ENCODE measurements at regions not wholly inside any gene's neighbourhood (a gene's known extent, or its start where the extent isn't known, plus 50 kb on each side); places are given as distances from the start of the nearest gene placed in this dataset.

DNA sequence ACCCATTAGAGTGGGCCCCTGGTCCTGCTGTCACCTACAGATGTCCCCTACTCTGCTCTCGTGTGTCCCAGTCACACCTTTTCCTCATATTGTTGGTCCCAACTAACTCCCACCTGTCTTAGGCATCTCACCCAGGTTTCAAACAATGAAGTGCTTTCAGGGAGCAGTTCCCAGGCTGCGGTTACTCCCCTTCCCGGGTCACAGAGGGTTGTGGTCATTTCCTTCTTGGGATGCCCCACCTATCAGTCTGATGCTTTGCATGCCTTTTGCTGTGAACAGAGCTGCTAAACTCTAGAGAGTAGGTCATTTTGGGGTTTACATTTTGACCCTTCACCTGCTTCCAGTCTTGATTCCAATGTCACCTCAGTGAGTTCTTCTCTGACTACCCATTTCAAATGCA is 181.6 kb downstream of the CDC5L start:
- intact Hi-C loops (cut with DNase I, micrococcal nuclease) = no loop called here
- Histone ChIP-seq H3K9me3 (no peaks in the 10 kb centered on the region), H3K4me1 (ENCODE audit: low read depth) (no peaks in the 10 kb centered on the region), H3K36me3 (ENCODE audit: low read depth) (no peaks in the 10 kb centered on the region), H3K4me3 (no peak overlapping the region)
- TF ChIP-seq, protein P1, sequence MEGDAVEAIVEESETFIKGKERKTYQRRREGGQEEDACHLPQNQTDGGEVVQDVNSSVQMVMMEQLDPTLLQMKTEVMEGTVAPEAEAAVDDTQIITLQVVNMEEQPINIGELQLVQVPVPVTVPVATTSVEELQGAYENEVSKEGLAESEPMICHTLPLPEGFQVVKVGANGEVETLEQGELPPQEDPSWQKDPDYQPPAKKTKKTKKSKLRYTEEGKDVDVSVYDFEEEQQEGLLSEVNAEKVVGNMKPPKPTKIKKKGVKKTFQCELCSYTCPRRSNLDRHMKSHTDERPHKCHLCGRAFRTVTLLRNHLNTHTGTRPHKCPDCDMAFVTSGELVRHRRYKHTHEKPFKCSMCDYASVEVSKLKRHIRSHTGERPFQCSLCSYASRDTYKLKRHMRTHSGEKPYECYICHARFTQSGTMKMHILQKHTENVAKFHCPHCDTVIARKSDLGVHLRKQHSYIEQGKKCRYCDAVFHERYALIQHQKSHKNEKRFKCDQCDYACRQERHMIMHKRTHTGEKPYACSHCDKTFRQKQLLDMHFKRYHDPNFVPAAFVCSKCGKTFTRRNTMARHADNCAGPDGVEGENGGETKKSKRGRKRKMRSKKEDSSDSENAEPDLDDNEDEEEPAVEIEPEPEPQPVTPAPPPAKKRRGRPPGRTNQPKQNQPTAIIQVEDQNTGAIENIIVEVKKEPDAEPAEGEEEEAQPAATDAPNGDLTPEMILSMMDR (IDR thresholded peaks at IDR 0.05) = no peak
- ATAC-seq (no peak), DNase-seq (no peak)

DNA sequence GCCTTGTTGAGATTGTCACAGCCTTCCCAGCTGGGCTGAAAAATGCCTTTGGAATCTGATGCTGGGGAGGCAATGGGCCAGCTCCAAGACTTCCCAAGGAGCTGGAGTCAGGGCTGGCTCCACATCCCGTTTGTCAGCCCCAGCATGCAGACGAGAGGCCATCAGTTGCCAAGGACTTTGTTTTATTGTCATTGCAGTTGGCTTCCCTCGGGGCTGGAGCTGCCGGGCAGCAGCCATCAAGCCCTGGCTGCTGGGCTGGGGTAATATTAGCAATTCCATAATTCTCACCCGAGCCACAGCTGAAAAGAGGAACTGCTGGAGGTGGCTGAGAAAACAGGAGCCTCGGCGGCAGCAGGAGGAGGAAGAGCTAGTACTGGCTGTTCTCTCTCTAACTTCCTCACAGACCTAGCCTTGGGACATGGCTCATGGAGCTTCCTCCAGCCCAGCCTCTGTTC is 182.5 kb downstream of the CDC5L start:
- no peaks in the 10 kb centered on the region for H3K4me1 ChIP-seq (ENCODE audit: low read depth)
- TF ChIP-seq, protein P1 (IDR thresholded peaks at IDR 0.05) = no peak
- intact Hi-C loops (cut with DNase I, micrococcal nuclease) = no loop called here
- H3K4me3 ChIP-seq = no peak overlapping the region
- DNase-seq (peak in 2 of 3 donors; percentile 26 to 42), ATAC-seq (peak; percentile 58)
- H3K36me3 ChIP-seq (ENCODE audit: low read depth) = no peaks in the 10 kb centered on the region
- H3K9me3 ChIP-seq = no peaks in the 10 kb centered on the region

DNA sequence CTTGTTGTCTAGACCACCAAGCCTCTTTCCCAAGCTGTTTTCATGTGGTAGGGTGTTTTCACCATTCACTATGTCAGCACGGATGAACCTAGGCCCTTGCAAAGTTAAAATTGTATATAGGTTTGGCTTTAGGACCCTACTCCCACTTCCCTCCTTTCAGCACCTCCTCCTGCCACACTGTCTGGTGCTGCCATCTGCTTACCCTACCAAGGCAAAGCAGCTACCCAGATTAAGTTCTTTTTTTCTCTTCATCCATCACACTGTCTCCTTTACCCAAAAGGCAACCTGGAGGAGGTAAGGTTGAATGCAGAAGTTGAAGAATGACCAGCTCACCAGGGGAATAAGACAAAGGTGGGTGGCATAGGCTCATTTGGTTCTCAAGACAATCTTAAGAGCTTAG is 184.0 kb downstream of the CDC5L start:
- Histone ChIP-seq H3K9me3 (no peaks in the 10 kb centered on the region), H3K36me3 (ENCODE audit: low read depth) (no peaks in the 10 kb centered on the region), H3K4me1 (ENCODE audit: low read depth) (peaks cover 3% of the 10 kb centered on the region), H3K4me3 (no peak overlapping the region)
- TF ChIP-seq, protein P1 (IDR thresholded peaks at IDR 0.05) = no peak
- ATAC-seq (no peak), DNase-seq (no peak)
- intact Hi-C loops (cut with DNase I, micrococcal nuclease) = no loop called here

DNA sequence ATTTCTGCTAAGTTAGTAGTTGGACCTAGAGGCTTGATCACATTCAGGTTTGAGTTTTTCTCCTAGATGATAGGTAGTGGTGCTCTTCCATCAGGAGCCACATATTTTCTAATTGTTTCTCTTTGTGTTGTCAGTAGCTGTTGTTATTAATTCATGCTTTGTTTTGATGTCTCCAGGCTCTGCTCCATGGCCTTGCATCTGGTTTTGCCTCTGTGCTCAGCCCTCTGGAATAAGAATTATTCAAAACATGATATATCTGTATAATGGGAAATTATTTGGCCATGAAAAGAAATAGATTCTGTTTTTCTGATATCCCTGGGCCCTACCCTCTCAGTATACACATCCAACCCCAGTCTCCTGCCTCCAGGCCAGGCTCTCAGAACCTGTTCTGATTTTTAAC is 184.8 kb downstream of the CDC5L start:
- intact Hi-C loops (cut with DNase I, micrococcal nuclease) = no loop called here
- no peak for DNase-seq
- no peak overlapping the region for H3K4me3 ChIP-seq
- H3K9me3 ChIP-seq = no peaks in the 10 kb centered on the region
- peaks cover 3% of the 10 kb centered on the region for H3K4me1 ChIP-seq (ENCODE audit: low read depth)
- ATAC-seq = no peak
- no peaks in the 10 kb centered on the region for H3K36me3 ChIP-seq (ENCODE audit: low read depth)
- TF ChIP-seq, protein P1 (IDR thresholded peaks at IDR 0.05) = no peak

DNA sequence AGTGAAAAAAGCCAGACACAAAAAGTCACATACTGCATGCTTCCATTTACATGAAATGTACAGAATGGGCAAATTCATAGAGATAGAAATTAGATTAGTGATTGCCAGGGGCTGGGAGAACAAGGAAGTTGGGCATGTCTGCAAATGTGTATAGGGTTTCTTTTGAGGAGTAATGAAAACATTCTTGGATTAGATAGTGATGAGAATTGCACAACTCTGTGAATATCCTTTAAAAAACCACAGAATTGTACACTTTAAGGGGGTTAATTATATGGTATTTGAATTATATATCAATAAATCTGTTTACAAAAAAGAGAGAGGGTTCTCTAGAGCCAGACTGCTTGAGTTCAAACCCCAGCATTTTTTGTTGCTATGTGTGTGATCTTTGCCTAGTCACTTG is 188.1 kb downstream of the CDC5L start:
- intact Hi-C loops (cut with DNase I, micrococcal nuclease) = no loop called here

More for the DNA sequence above, 188.1 kb downstream of the CDC5L start:
- H3K4me1 ChIP-seq (ENCODE audit: low read depth) = peaks cover 3% of the 10 kb centered on the region
- H3K4me3 ChIP-seq = no peak overlapping the region
- no peak for ATAC-seq
- DNase-seq = no peak
- H3K36me3 ChIP-seq (ENCODE audit: low read depth) = no peaks in the 10 kb centered on the region
- TF ChIP-seq, protein P1 (IDR thresholded peaks at IDR 0.05) = no peak
- no peaks in the 10 kb centered on the region for H3K9me3 ChIP-seq

Data from mucosa of descending colon (tissue), 3 donors.